BE2C (cell line): ENCODE measurements at regions not wholly inside any gene's neighbourhood (a gene's known extent, or its start where the extent isn't known, plus 50 kb on each side); places are given as distances from the start of the nearest gene placed in this dataset.

Experiments used
- DNase-seq: peaks from one replicate; pipeline ENCODE4 v3.0.0-alpha.2; 2020
- H3K27me3 ChIP-seq: fragments of 250-450 bp; sonication (Bioruptor Pico); 2 replicates; pipeline ENCODE4 v1.5.1; 2020; ENCODE audit warnings: mild to moderate bottlenecking
- H3K36me3 ChIP-seq: fragments of 250-450 bp; sonication (Bioruptor Pico); 2 replicates; pipeline ENCODE4 v1.5.1; 2020; ENCODE audit warnings: mild to moderate bottlenecking
- H3K4me1 ChIP-seq: fragments of 250-450 bp; sonication (Bioruptor Pico); 2 replicates; pipeline ENCODE4 v1.5.1; 2020
- H3K4me3 ChIP-seq: 2 replicates; pipeline ENCODE4 v1.5.1; 2011; ENCODE audit warnings: low read depth, low read length
- H3K9me3 ChIP-seq: fragments of 250-450 bp; sonication (Bioruptor Pico); 2 replicates; pipeline ENCODE4 v1.5.1; 2020
- CTCF ChIP-seq: IDR thresholded peaks from 2 replicates; pipeline ENCODE4 v1.5.1; 2012; ENCODE audit warnings: mild to moderate bottlenecking, low read depth, low read length

- H3K4me1 ChIP-seq, result no peaks in the 10 kb centered on the region
- no peak for TF ChIP-seq CTCF
- DNase-seq, result no peak
- no peaks in the 10 kb centered on the region for H3K9me3 ChIP-seq
- no peak overlapping the region for H3K4me3 ChIP-seq
- no peaks in the 10 kb centered on the region for H3K36me3 ChIP-seq
- H3K27me3 ChIP-seq, result no peaks in the 10 kb centered on the region
These were observed 568.7 kb upstream of the ADAMTS16 start for GRCh38 chr5:4571248-4571948.

DNA sequence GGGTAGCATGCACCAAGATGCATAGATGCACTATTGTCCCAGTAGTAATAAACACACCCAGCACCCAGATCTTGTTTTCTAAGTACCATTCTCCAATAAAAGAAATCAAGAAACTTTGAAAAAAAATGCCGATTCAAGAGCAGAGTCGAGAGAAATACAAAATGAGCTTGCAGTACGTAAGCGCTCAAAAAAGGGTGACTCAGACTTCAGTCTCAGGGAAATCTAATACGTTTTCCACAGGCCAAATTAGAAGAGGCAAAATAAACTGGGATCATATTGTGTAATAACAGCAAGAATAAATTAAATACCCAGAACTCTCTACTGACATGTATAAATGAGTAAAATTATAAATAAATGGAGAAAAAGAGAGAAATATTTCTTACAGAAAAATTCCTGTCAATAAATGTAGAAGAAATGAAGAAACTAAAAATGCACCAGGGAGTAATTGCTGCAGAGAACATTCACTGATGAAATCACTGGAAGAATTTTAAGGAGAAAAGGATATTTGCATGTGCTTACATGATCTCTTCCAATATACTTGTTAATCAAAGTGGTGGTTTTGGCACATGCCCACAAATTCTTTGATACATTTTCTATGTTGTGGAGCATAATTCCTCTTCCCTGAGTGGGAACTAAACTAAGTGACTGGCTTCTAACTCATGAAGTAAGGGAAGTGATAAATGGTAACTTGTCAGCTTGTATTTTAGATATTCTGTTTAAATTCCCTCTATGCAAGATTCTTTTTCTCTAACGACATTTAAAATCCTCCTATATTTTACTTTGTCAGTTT is 567.6 kb upstream of the ADAMTS16 start:
- Histone ChIP-seq H3K4me1 (no peaks in the 10 kb centered on the region), H3K9me3 (no peaks in the 10 kb centered on the region), H3K36me3 (no peaks in the 10 kb centered on the region), H3K27me3 (no peaks in the 10 kb centered on the region), H3K4me3 (no peak overlapping the region)
- no peak for DNase-seq
- TF ChIP-seq CTCF, result no peak

- no peak for TF ChIP-seq CTCF
- Histone ChIP-seq H3K9me3 (no peaks in the 10 kb centered on the region), H3K36me3 (no peaks in the 10 kb centered on the region), H3K4me1 (no peaks in the 10 kb centered on the region), H3K27me3 (no peaks in the 10 kb centered on the region), H3K4me3 (no peak overlapping the region)
- DNase-seq, result no peak
These were observed 564.5 kb upstream of the ADAMTS16 start for GRCh38 chr5:4575608-4576007.

DNA sequence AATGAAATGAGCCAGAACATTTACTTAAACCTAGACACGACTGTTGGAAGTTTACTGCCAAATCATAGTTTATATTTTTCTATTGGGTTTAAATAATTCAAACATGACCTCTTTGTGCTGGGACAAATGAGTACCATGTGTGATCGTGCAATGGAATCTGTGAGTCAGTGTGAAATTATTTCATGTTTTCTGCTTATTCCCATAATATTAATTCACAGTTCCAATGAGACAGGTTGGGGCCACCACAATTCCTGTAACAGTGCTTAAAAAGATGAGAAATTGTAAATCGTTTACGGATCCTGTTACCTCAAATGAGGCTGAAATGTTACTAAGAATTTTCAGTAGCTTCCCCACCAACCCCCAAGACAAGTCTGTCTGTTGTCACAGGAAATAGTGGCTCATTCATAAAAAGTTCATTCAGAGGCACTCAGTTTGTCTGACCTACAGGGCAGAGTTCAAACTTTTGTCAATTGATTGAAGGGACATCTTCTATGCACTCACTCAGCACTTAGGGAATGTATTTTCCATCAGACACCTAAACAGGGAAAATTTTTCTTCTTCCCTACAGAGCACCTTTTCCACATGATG is 563.9 kb upstream of the ADAMTS16 start:
- DNase-seq, result no peak
- TF ChIP-seq CTCF, result no peak
- no peaks in the 10 kb centered on the region for H3K36me3 ChIP-seq
- H3K27me3 ChIP-seq, result no peaks in the 10 kb centered on the region
- H3K4me3 ChIP-seq, result no peak overlapping the region
- no peaks in the 10 kb centered on the region for H3K4me1 ChIP-seq
- no peaks in the 10 kb centered on the region for H3K9me3 ChIP-seq

- DNase-seq, result no peak
- no peaks in the 10 kb centered on the region for H3K36me3 ChIP-seq
- no peaks in the 10 kb centered on the region for H3K9me3 ChIP-seq
- H3K27me3 ChIP-seq, result no peaks in the 10 kb centered on the region
- H3K4me3 ChIP-seq, result no peak overlapping the region
- TF ChIP-seq CTCF, result no peak
- no peaks in the 10 kb centered on the region for H3K4me1 ChIP-seq
These were observed 563.2 kb upstream of the ADAMTS16 start for GRCh38 chr5:4576908-4577307.

- no peaks in the 10 kb centered on the region for H3K36me3 ChIP-seq
- H3K9me3 ChIP-seq, result no peaks in the 10 kb centered on the region
- no peaks in the 10 kb centered on the region for H3K27me3 ChIP-seq
- H3K4me1 ChIP-seq, result no peaks in the 10 kb centered on the region
- H3K4me3 ChIP-seq, result no peak overlapping the region
- TF ChIP-seq CTCF, result no peak
- no peak for DNase-seq
These were observed 560.5 kb upstream of the ADAMTS16 start for GRCh38 chr5:4579679-4580078.
